Medulla oblongata (tissue), 1 donor: ENCODE measurements at regions not wholly inside any gene's neighbourhood (a gene's known extent, or its start where the extent isn't known, plus 50 kb on each side); places are given as distances from the start of the nearest gene placed in this dataset.
"Not testable (repeated sequence)": the region's sequence is repeated elsewhere in the genome, so short reads cannot be mapped to it uniquely, and the experiment has no call there.

Source experiments
- DNase-seq: peaks from one replicate; pipeline ENCODE4 v3.0.0-alpha.2; 2015; ENCODE audit errors: extremely low spot score

DNA sequence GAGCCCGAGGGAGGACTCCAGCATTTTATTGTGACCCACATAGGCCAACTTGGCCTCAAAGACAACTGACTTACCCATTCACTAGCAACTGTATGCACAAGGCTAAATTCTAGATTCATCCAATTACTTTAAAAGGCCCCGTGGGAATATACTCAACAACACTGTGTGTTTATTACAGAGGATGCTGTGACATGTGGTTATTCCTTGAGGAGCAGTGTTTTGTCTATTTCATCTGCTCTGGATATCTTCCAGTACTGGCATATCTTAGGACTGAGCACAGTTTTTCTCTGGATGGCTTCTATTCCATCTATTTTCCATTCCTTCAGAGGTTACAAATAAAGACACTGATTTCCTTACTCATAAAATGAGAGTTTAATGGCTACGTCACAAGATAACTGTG is 87.2 kb upstream of the KRAS start:
- no peak for DNase-seq

DNA sequence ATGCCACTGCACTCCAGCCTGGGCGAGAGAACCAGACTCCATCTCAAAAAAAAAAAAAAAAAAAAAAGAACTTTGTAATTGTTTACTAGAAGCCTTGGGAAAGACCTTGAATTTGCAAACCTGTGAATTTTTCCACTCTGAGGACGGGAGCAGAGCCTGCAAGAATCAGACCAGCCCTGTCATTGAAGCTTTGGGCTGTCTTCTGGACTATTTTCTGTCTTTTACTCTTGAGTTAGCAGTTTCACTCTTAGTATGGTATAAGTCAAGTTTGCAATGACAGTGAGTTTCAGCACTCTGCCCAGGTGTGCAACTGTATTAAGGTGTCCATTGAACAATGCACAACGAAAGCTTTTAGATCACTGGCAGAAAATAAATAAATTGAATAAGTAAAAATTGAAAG is 81.4 kb upstream of the KRAS start:
- DNase-seq: no peak

DNA sequence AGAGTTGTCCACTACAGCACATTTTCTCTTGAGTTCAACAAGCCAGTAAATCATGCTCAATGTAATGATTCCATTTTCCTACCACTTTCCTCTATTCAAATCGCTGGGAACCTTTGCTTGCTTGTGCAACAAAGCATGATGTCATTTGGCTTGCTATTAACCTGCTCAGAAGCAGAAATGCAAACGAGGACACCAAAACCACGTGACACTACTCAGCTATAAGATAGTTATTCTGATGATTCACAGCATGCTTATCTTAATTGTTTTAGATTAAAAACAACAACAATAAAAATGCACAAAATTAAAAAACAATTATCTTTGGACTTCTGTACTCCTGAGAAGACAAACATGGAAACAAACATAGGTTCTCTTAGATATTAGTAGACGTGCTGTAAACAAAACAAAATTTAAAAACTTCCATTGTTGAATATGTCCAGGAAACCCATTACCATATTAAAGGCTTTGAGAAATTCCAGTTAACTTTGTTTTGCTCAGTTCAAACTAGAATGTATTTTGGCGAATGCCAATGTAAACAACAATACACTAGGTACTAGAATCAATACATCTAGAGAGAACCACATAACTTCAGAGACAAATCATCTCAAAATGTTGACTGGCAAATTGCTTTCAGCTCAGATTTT is 77.5 kb upstream of the KRAS start:
- DNase-seq: no peak

DNA sequence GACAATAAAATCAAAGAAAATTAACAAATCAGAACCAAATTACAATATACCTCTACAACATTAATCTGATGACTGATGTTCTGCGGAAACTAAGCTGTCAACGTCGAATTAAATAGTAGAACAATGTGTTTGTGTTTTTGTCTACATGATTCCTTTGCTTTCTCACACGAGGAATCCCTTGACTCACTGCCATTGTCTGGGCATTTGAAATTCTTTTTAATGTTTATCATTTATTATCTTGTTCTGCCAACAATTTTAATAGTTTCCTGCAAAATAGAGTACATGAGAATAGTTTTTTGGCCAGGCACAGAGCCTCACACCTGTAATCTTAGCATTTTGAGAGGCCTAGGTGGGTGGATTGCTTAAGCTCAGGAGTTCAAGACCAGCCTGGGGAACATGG is 76.6 kb upstream of the KRAS start:
- DNase-seq: no peak

DNA sequence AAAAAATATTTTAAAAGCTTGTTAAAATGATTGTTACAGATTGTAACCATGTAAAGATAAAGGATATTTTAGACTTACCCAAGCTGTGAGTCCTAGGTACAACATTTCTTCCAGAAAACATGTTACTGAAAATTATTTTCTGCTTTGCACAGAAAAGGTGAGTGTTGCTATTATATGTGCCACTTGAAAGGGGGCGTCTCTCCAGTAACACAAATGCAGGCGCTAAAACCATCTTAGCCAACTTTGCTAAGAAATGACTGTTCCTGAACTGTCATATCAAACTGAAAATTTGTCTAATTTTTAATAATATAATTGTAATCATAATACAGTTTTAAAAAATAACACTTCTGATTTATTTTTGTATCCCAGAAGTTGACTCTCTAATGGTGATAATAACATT is 75.6 kb upstream of the KRAS start:
- no peak for DNase-seq

DNA sequence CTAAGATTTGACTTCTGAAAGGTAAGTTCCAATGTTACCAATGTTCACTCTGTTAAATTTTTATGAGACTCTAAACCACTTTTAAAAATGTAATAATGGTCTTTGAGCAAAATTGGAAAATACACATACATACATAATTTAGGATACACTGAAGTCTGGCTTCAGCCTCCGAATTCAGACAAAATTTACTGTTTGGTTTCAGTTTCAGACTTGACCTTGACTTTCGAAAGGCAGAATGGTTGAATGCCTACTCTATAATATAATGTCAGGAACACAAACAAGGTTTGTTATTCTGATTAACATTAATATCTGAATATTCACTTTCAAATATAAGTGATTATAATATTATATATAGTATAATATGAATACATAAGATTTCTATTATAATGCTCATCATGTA is 74.1 kb upstream of the KRAS start:
- DNase-seq: no peak

DNA sequence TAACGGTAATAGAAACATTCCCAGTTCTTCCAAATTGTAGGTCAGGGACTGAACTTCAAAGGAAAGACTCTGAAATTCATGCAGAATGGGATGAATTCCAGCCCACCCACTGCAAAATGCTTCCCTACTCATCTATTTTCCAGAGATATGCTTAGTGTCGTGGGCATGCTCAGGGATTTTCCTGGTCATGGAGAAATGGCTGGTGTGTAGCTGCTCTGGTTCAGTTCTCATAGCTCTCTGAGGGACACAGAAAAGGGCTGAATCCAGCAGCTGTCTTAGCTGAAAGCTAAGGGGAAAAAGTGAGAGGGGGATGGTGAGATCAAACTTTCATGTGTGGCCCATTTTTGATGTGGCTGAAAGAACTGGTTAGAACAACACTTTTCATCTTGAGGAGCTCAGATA is 72.9 kb upstream of the KRAS start:
- no peak for DNase-seq

DNA sequence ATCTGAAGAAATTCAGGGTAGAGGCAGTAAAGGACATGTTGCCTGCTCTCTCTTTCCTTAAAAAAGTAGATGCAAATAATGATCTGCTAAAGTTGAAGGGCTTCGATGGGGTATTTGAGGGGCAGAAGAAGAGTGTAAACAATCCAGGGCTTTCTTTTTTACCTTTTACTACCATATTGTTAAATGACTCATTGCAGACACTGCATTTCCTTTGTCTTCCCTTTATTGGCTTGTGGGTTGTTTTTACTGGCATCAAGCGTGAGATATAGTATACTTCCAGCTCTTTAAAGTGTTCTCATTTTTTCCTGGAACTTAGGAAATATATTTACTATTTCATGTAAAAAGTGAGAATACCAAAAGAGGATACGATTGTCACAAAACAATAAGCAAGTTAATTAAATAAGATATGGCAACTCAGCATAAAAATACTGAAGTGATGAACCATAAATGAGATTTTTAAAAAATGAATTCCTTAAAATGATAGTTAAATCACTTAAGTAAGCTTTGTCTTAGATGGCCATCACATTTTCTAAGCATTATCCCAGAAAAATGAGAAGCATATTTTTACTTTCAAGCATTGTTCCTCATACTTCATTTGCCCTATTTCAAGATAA is 72.3 kb upstream of the KRAS start:
- DNase-seq: no peak

DNA sequence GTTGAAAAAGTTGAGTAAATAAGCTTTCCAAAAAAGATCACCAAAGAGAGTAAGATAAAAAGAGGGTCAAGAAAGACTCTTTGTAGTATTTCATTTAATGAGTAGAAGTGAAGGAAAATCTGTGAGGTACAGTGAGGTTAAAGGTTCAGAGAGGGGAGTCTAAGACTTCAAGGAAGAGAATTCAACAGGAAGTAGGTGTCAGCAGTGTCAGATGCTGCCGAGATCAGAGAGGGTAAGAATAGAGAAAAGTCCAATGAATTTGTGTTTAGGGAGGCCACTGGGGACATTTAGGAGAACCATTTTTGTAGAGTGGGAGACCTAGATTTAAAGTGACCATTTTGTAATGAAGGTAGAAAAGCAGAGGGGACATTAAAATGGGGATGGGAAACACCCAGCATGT is 71.6 kb upstream of the KRAS start:
- no peak for DNase-seq

DNA sequence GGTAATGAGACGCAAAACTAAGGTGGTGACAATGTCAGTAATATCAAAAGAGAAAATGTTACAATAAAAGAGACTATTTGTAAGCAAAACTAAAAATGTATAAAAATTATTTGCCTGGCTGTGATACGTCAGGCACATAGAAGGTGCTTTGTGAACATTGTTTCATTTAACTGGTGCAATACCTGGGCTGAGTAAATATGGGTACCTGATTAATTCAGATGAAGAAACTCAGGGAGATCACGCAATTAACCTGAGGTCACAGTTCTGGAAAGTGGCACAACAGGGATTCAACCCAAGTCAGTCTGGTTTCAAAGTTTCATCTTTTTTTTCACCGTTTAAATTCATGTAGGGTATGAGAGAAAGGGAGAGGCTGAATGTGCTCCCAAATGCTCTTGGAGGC is 71.0 kb upstream of the KRAS start:
- DNase-seq: no peak

DNA sequence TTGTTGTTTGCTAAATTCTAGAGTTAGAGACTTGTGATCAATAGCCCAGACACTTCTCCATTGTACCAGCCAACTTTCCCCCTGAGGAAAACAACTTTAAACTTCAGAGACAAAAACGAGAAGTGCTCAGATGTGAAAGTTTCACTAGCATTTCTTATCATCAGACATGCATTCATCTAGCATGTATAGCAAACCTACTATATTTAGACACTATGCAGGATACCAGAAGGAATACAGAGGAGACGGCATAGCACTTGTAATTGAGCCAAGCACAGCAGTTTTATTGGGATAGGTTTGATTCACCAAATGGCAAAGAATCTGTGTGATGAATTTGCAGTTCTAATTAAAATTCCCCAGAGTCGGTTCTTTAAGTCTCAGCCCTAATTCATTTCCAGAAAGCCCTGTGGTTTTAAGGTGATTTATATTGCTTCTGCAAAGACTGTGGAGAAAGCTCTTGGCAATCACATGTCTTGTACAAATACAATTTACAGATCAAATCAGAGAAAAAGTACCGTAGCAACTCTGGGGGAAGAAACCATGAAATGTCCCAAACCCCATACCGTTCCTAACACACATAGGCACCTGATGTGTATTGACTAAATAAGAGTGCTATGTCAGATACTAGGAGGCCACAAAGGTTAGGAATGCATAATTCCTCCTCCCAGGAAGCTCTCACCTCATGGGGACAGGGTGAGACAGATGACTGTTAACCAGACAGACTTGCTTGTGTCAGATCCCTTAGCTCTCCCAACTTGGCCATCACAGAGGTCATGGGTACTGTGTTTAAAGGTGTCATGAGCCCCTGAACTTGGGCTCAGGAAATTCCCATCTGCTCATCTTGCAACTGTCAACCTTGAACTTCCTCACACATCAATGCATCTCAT is 69.6 kb upstream of the KRAS start:
- DNase-seq: peak; percentile 16

DNA sequence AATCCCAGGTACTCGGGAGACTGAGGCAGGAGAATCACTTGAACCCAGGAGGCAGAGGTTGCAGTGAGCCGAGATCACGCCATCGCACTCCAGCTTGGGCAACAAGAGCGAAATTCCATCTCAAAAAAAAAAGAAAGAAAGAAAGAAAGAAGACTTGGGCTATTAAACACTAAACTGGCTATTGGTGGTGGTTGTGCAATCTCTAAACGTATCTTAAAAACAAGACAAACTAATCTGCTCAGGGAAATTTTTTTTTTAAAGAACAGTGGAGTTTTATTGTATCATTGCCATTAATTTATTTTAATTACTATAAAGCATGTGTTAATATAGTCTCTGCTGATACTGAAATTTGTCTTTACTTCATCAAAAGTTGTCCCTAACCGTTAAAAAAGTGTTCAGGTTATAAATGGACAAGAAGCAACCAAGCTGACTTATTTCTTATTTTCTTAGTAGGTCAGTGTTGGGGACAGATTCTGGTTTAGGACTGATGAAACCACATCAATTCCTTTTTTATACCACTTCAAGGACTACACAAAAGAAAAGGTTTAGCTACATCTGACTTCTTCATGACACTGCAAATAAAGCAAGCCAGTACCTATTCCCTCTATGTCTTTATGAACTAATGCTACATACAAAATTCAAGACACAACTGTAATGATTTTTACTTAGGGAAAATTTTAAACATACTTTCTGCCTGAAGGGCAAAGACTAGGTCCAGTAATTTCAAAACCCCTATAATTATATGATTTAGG is 68.7 kb upstream of the KRAS start:
- no peak for DNase-seq

DNA sequence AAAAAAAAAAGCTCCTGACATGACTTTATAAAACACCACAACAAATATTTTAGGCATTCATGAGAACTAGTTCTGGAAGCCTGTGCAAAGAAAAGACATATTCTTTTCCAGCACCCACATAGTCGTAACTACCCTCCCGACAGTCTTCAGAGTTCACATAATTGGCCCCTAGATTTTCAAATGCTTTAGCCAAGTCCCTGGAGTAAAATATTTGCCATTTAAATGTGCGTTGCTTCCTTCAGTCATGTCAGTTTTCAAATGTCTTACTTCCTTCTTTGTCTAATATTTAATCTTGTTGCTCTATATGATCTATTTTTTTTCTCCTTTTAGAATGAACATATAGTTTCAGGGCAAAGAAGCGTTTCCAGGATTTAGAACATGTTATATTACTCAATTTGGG is 66.8 kb upstream of the KRAS start:
- DNase-seq: no peak

DNA sequence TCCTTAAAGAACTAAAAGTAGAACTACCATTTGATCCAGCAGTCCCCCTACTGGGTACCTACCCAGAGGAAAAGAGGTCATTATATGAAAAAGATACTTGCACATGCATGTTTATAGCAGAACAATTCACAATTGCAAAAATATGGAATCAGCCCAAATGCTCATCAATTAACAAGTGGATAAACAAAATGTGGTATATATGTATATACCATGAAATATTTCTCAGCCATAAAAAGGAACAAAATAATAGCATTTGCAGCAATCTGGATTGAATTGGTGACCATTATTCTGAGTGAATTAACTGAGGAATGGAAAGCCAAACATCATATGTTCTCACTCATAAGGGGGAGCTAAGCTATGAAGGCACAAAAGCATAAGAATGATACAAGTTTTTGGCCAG is 64.7 kb upstream of the KRAS start:
- no peak for DNase-seq

DNA sequence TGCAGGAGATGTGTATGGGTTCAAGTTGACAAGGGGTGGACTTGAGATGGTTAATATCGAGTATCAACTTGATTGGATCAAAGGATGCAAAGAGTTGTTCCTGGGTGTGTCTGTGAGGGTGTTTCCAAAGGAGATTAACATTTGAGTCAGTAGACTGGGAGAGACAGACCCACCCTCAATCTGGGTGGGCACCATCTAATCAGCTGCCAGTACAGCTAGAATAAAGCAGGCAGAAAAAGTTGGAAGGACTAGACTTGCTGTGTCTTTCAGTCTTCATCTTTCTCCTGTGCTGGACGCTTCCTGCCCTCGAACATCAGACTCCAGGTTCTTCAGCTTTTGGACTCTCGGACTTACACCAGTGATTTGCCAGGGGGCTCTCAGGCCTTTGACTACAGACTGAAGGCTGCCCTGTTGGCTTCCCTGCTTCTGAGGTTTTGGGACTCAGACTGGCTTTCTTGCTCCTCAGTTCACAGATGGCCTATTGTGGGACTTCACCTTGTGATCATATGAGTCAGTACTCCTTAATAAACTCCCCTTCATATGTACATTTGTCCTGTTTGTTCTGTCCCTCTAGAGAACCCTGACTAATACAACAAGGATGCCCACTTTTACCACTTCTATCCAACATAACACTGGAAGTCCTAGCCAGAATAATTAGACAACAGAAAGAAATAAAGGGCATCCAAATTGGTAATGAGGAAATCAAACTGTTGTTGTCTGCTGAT is 62.7 kb upstream of the KRAS start:
- DNase-seq: not testable (repeated sequence)

DNA sequence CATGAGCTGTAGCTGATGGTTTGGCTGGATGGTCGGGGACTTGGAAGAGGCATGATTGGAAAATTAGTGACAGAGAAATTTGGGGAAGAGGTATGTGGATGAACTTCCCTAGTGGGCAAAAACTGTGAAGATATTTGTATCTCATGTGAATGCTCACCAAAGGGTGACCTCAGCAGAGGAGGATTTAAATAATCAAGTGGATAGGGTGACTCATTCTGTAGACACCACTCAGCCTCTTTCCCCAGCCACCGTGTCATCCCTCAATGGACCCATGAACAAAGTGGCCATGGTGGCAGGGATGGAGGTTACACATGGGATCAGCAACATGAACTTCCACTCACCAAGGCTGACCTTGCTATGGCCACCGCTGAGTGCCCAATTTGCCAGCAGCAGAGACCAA is 60.8 kb upstream of the KRAS start:
- DNase-seq: no peak

DNA sequence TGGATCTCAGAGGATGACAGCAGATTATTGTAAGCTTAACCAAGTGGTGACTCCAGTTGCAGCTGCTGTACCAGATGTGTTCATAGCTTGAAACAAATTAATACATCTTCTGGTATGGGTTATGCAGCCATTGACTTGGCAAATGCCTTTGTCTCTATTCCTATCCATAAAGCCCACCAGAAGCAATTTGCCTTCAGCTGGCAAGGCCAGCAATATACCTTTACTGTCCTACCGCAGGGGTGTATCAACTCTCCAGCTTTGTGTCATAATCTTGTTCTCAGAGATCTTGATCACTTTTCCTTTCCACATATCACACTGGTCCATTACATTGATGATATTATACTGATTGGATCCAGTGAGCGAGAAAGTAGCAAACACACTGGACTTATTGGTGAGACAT is 59.3 kb upstream of the KRAS start:
- DNase-seq: not testable (repeated sequence)

DNA sequence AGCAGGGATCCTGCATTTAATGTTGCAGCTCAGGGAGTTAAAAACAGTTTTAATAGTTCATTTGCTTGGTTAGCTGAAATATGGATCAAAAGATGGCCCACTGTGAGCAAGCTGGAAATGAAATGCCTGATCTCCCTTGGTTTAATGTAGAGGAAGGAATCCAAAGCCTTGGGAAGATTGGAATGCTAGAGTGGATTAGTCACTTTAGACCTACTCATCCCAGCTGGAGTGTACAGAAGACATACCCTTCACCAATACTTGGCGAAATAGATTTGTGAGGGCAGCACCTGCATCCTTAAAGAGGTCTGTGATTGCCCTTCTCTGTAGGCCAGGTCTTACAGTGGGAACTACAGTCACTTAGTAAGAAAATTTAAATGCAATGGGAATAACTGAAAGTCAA is 58.0 kb upstream of the KRAS start:
- DNase-seq: no peak

DNA sequence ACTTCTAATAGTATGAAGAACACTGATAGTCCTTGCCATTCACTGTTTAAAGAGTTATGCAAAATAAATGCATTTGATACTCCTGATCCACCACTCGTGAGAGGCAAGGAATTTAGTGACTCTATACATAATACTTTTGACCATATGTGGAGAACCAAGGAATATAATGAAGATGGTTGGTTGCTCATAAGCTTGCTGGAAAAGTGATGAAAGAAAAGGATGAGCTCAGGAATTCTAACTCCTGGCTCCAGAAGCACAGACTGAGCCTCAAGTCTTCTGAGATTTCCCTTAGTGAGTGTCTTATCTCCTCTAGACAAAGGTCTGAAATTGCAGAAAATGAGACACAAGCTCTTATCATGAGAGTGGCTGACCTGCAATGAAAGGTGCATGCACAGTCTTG is 57.1 kb upstream of the KRAS start:
- no peak for DNase-seq

DNA sequence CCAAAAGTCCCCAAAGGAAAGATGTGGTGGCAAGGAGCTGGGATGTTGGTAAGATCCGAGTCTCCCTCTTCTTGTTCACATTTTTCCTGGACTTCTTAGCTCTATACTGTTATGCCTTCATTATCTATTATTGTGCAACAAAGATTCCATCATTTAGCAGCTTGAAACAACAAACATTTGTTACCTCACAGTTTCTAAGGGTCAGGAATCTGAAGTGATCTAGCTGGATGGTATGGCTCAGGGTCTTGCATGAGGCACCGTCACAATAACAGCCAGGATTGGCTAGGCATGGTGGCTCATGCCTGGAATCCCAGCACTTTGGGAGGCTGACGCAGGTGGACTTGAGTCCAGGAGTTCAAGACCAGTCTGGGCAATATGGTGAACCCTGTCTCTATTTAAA is 51.1 kb upstream of the KRAS start:
- no peak for DNase-seq
